GM20000 (cell line): ENCODE measurements at regions not wholly inside any gene's neighbourhood (a gene's known extent, or its start where the extent isn't known, plus 50 kb on each side); places are given as distances from the start of the nearest gene placed in this dataset.

Source experiments
- DNase-seq: peaks from one replicate; pipeline ENCODE4 v3.0.0; 2012; ENCODE audit warnings: low spot score
- CTCF ChIP-seq: IDR thresholded peaks from 2 replicates; pipeline ENCODE4 v1.5.1; 2012; ENCODE audit warnings: mild to moderate bottlenecking, control low read depth; ENCODE audit errors: extremely low read depth, missing control alignments

- no peak for TF ChIP-seq CTCF
- no peak for DNase-seq
Observed at GRCh38 chr14:51342226-51342625, 102.2 kb downstream of the TMX1 start.

- TF ChIP-seq CTCF: no peak
- no peak for DNase-seq
Observed at GRCh38 chr14:51351997-51352396, 112.0 kb downstream of the TMX1 start.

GRCh38 chr14:51353901-51354300 is 113.9 kb downstream of the TMX1 start:
- TF ChIP-seq CTCF: no peak
- no peak for DNase-seq

- no peak for DNase-seq
- TF ChIP-seq CTCF: no peak
Observed at GRCh38 chr14:51354846-51355245, 114.8 kb downstream of the TMX1 start.

- DNase-seq: no peak
- no peak for TF ChIP-seq CTCF
Observed at GRCh38 chr14:51356381-51356780, 116.3 kb downstream of the TMX1 start.

GRCh38 chr14:51357250-51357649 is 117.2 kb downstream of the TMX1 start:
- no peak for DNase-seq
- TF ChIP-seq CTCF: no peak

GRCh38 chr14:51360592-51360991 is 120.5 kb downstream of the TMX1 start:
- no peak for DNase-seq
- TF ChIP-seq CTCF: no peak
